CD4-positive, CD25-positive, alpha-beta regulatory T cell (primary cell): ENCODE measurements at regions not wholly inside any gene's neighbourhood (a gene's known extent, or its start where the extent isn't known, plus 50 kb on each side); places are given as distances from the start of the nearest gene placed in this dataset.

ENCODE experiments used
- ATAC-seq, 2 donors: fragments of 150-1000 bp; cut with Tn5 transposase; one replicate each; pipeline ENCODE4 v1.10.0; 2021; ENCODE audit warnings: low read depth in 2 of 2, moderate number of reproducible peaks in 2 of 2, moderate library complexity in 1 of 2
- DNase-seq, 3 donors: peaks; one replicate each; pipeline versions ENCODE4 v3.0.0 to v3.0.0-alpha.2; 2012 to 2022; ENCODE audit warnings: mixed read lengths in 1 of 3
- H3K27ac ChIP-seq: one replicate; pipeline ENCODE4 v1.7.0; 2013; ENCODE audit warnings: mild to moderate bottlenecking, low read length; ENCODE audit not compliant: insufficient read depth, poor library complexity, severe bottlenecking
- H3K27me3 ChIP-seq: one replicate; pipeline ENCODE4 v1.7.0; 2013; ENCODE audit warnings: low read length; ENCODE audit not compliant: control insufficient read depth, insufficient read depth
- H3K36me3 ChIP-seq: one replicate; pipeline ENCODE4 v1.7.0; 2013; ENCODE audit warnings: mild to moderate bottlenecking, low read length, moderate library complexity; ENCODE audit not compliant: control insufficient read depth, insufficient read depth
- H3K4me1 ChIP-seq: 2 replicates; pipeline ENCODE4 v1.7.0; 2013; ENCODE audit warnings: mild to moderate bottlenecking, low read length; ENCODE audit not compliant: insufficient read depth, control insufficient read depth, poor library complexity, severe bottlenecking
- H3K4me3 ChIP-seq: one replicate; pipeline ENCODE4 v1.7.0; 2013; ENCODE audit warnings: low read depth, mild to moderate bottlenecking, low read length, moderate library complexity
- H3K9me3 ChIP-seq, 2 experiments: 1 replicate in 1 of 2; 2 replicates in 1 of 2; pipeline ENCODE4 v1.7.0; 2013; ENCODE audit warnings: low read length in 2 of 2, mild to moderate bottlenecking in 1 of 2, moderate library complexity in 1 of 2; ENCODE audit not compliant: control insufficient read depth in 2 of 2
- H3K27ac Mint-ChIP-seq, 3 donors: one replicate each; pipeline ENCODE4 v1.8.0; 2020 to 2022; ENCODE audit warnings: mild to moderate bottlenecking in 3 of 3, mixed read lengths in 3 of 3, moderate library complexity in 2 of 3
- H3K27me3 Mint-ChIP-seq: one replicate; pipeline ENCODE4 v1.8.0; 2022; ENCODE audit warnings: mild to moderate bottlenecking, mixed read lengths
- H3K36me3 Mint-ChIP-seq: one replicate; pipeline ENCODE4 v1.8.0; 2020; ENCODE audit warnings: mixed read lengths
- H3K4me1 Mint-ChIP-seq, 4 donors: one replicate each; pipeline ENCODE4 v1.8.0; 2020 to 2022; ENCODE audit warnings: mixed read lengths in 4 of 4, mild to moderate bottlenecking in 1 of 4
- H3K4me3 Mint-ChIP-seq, 4 donors: one replicate each; pipeline ENCODE4 v1.8.0; 2020 to 2022; ENCODE audit warnings: mild to moderate bottlenecking in 4 of 4, mixed read lengths in 4 of 4, moderate library complexity in 3 of 4
- H3K9me3 Mint-ChIP-seq, 7 donors: one replicate each; pipeline ENCODE4 v1.8.0; 2020 to 2022; ENCODE audit warnings: mixed read lengths in 7 of 7, mild to moderate bottlenecking in 3 of 7, moderate library complexity in 2 of 7

DNA sequence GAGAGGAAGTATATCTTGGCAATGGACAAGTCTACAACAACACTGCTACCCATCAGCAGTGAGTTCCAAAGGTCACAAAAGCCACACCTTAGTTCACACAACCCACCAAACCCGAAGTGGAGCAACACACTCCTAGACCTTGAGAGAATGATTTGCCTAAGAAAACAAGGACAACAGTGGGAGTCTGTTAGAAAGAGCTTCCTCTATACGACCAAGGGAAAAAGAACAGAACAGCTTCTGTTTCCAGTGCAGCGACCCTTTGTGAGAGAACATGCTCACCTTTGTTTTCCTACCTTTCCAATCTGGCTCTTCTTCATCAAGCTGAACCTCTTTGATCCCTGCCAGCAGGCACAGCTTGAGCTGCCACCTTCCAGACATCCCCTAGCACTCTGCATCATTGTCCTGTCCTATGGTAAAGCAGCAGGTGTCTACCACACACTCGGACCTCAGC lies 56.7 kb upstream of the PALMD start:
- Histone ChIP-seq H3K4me3 (no peak overlapping the region), H3K27me3 (peaks cover 2% of the 10 kb centered on the region), H3K4me1 (no peaks in the 10 kb centered on the region), H3K36me3 (no peaks in the 10 kb centered on the region), H3K27ac (no peak overlapping the region), H3K9me3 (no peaks in the 10 kb centered on the region)
- Mint-ChIP-seq H3K27ac (peak overlapping the region in 1 of 3 donors; percentile 67), H3K9me3 (peaks cover 0 to 6% (median 0%) of the 10 kb centered on the region in 7 donors), H3K36me3 (no peaks in the 10 kb centered on the region), H3K27me3 (peaks cover 14% of the 10 kb centered on the region), H3K4me1 (no peaks in the 10 kb centered on the region), H3K4me3 (no peak overlapping the region)
- DNase-seq (no peak), ATAC-seq (no peak)

- Mint-ChIP-seq H3K27me3 (peaks cover 14% of the 10 kb centered on the region), H3K4me1 (no peaks in the 10 kb centered on the region), H3K9me3 (peaks cover 0 to 2% (median 0%) of the 10 kb centered on the region in 7 donors), H3K4me3 (no peak overlapping the region), H3K36me3 (no peaks in the 10 kb centered on the region), H3K27ac (no peak overlapping the region)
- H3K27me3 ChIP-seq: no peaks in the 10 kb centered on the region
- H3K9me3 ChIP-seq: no peaks in the 10 kb centered on the region
- no peaks in the 10 kb centered on the region for H3K36me3 ChIP-seq
- no peaks in the 10 kb centered on the region for H3K4me1 ChIP-seq
- ATAC-seq (no peak), DNase-seq (no peak)
- H3K27ac ChIP-seq: no peak overlapping the region
- H3K4me3 ChIP-seq: no peak overlapping the region
These were observed 55.2 kb upstream of the PALMD start for GRCh38 chr1:99590578-99591209.

- no peak overlapping the region for H3K4me3 ChIP-seq
- no peaks in the 10 kb centered on the region for H3K27me3 ChIP-seq
- peak overlapping the region in 1 of 4 donors; percentile 38 for H3K4me3 Mint-ChIP-seq
- H3K36me3 ChIP-seq: no peaks in the 10 kb centered on the region
- H3K4me1 ChIP-seq: no peaks in the 10 kb centered on the region
- no peak for DNase-seq
- H3K36me3 Mint-ChIP-seq: no peaks in the 10 kb centered on the region
- H3K4me1 Mint-ChIP-seq: no peaks in the 10 kb centered on the region
- H3K27ac ChIP-seq: no peak overlapping the region
- H3K27ac Mint-ChIP-seq: no peak overlapping the region
- H3K27me3 Mint-ChIP-seq: peaks cover 14% of the 10 kb centered on the region
- H3K9me3 Mint-ChIP-seq: peaks cover 0 to 3% (median 2%) of the 10 kb centered on the region in 7 donors
- no peak for ATAC-seq
- H3K9me3 ChIP-seq: no peaks in the 10 kb centered on the region
These were observed 54.0 kb upstream of the PALMD start for GRCh38 chr1:99591886-99592285.

DNA sequence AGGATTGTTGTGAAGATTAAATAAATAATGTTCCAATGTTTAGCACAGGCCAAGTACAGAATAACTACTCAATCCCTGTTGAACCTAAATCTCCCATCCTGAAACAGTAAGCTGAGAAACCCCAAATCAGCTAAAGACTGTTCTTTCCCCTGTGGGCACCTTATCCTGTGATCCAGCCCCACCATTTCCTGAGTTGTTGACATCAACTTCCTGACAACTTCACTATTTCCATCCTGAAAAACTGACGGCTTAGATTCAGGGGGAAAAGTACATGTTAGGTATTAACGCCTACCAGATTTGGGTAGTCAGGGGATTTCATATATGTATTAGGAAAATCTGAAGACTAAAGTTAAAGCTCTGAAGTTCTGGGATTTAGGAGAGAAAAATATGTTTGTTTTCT lies 51.7 kb upstream of the PALMD start:
- no peaks in the 10 kb centered on the region for H3K36me3 ChIP-seq
- no peak overlapping the region for H3K4me3 ChIP-seq
- no peaks in the 10 kb centered on the region for H3K4me1 ChIP-seq
- H3K4me1 Mint-ChIP-seq: no peaks in the 10 kb centered on the region
- peaks cover 14% of the 10 kb centered on the region for H3K27me3 Mint-ChIP-seq
- no peak for ATAC-seq
- no peaks in the 10 kb centered on the region for H3K9me3 ChIP-seq
- H3K4me3 Mint-ChIP-seq: no peak overlapping the region
- no peaks in the 10 kb centered on the region for H3K36me3 Mint-ChIP-seq
- no peak overlapping the region for H3K27ac Mint-ChIP-seq
- DNase-seq: no peak
- no peak overlapping the region for H3K27ac ChIP-seq
- H3K27me3 ChIP-seq: no peaks in the 10 kb centered on the region
- peaks cover 0 to 6% (median 2%) of the 10 kb centered on the region in 7 donors for H3K9me3 Mint-ChIP-seq

DNA sequence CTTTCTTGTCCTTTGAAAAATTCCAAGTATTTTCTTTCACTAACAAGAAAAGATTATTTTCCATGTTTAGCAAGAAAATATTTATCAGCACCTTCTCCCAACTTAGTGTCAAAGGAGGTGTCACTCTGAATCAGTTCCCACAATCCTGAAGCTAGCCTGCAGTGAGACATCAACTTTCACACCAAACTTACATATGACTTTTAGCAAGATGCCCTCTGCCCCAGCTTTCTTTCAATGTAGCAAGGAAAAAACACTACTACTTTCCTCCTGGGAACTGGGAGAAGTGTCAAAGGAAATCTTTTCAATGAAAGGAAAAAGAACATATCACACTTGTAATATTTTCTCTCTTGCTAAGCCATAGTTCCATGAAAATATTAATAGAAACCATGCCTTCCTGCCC lies 50.9 kb upstream of the PALMD start:
- ATAC-seq (no peak), DNase-seq (no peak)
- Histone ChIP-seq H3K27me3 (no peaks in the 10 kb centered on the region), H3K4me1 (no peaks in the 10 kb centered on the region), H3K36me3 (no peaks in the 10 kb centered on the region), H3K4me3 (no peak overlapping the region), H3K9me3 (no peaks in the 10 kb centered on the region), H3K27ac (no peak overlapping the region)
- H3K27me3 Mint-ChIP-seq: peaks cover 14% of the 10 kb centered on the region
- H3K4me3 Mint-ChIP-seq: no peak overlapping the region
- H3K36me3 Mint-ChIP-seq: no peaks in the 10 kb centered on the region
- no peaks in the 10 kb centered on the region for H3K4me1 Mint-ChIP-seq
- H3K9me3 Mint-ChIP-seq: peaks cover 0 to 6% (median 2%) of the 10 kb centered on the region in 7 donors
- no peak overlapping the region for H3K27ac Mint-ChIP-seq

GRCh38 chr1:99595441-99595840 lies 50.5 kb upstream of the PALMD start:
- Mint-ChIP-seq H3K27me3 (peaks cover 14% of the 10 kb centered on the region), H3K36me3 (no peaks in the 10 kb centered on the region), H3K4me1 (no peaks in the 10 kb centered on the region), H3K9me3 (peaks cover 0 to 6% (median 2%) of the 10 kb centered on the region in 7 donors), H3K4me3 (no peak overlapping the region), H3K27ac (no peak overlapping the region)
- Histone ChIP-seq H3K27ac (no peak overlapping the region), H3K4me3 (no peak overlapping the region), H3K4me1 (no peaks in the 10 kb centered on the region), H3K27me3 (no peaks in the 10 kb centered on the region), H3K36me3 (no peaks in the 10 kb centered on the region), H3K9me3 (no peaks in the 10 kb centered on the region)
- DNase-seq: no peak
- no peak for ATAC-seq
